ENCODE measurements at regions not wholly inside any gene's neighbourhood (a gene's known extent, or its start where the extent isn't known, plus 50 kb on each side); places are given as distances from the start of the nearest gene placed in this dataset.

GRCh38 chr14:35979531-35979930 lies 153.4 kb downstream of the BRMS1L start:
- TF ChIP-seq, protein P1, sequence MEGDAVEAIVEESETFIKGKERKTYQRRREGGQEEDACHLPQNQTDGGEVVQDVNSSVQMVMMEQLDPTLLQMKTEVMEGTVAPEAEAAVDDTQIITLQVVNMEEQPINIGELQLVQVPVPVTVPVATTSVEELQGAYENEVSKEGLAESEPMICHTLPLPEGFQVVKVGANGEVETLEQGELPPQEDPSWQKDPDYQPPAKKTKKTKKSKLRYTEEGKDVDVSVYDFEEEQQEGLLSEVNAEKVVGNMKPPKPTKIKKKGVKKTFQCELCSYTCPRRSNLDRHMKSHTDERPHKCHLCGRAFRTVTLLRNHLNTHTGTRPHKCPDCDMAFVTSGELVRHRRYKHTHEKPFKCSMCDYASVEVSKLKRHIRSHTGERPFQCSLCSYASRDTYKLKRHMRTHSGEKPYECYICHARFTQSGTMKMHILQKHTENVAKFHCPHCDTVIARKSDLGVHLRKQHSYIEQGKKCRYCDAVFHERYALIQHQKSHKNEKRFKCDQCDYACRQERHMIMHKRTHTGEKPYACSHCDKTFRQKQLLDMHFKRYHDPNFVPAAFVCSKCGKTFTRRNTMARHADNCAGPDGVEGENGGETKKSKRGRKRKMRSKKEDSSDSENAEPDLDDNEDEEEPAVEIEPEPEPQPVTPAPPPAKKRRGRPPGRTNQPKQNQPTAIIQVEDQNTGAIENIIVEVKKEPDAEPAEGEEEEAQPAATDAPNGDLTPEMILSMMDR (IDR thresholded peaks at IDR 0.05; ENCODE audit: extremely low read depth in 1 of 2, insufficient read depth in 1 of 2, low read depth in 1 of 2, low read length in 2 of 2) = no peak
- no peak for TF ChIP-seq POLR2A (IDR thresholded peaks at IDR 0.05; ENCODE audit: low read depth, low read length)

Data from endothelial cell of umbilical vein (primary cell).